Neuronal stem cell (in vitro differentiated cells): ENCODE measurements at regions not wholly inside any gene's neighbourhood (a gene's known extent, or its start where the extent isn't known, plus 50 kb on each side); places are given as distances from the start of the nearest gene placed in this dataset.

Experiments used
- DNase-seq: peaks from one replicate; pipeline ENCODE4 v3.0.0-alpha.2; 2013; ENCODE audit warnings: low spot score
- H2AFZ ChIP-seq: one replicate; pipeline ENCODE4 v1.6.1; 2013; ENCODE audit warnings: mild to moderate bottlenecking, low read length, inconsistent platforms
- H2AK5ac ChIP-seq: 2 replicates; pipeline ENCODE4 v1.6.1; 2013; ENCODE audit warnings: low read depth, mild to moderate bottlenecking, inconsistent platforms, low read length, moderate library complexity, mixed read lengths
- H2BK120ac ChIP-seq: 2 replicates; pipeline ENCODE4 v1.6.1; 2013; ENCODE audit warnings: low read depth, mild to moderate bottlenecking, inconsistent platforms, low read length, moderate library complexity, mixed read lengths
- H2BK12ac ChIP-seq: one replicate; pipeline ENCODE4 v1.6.1; 2013; ENCODE audit warnings: low read length, inconsistent platforms
- H2BK15ac ChIP-seq: 2 replicates; pipeline ENCODE4 v1.6.1; 2013; ENCODE audit warnings: mild to moderate bottlenecking, low read length, inconsistent platforms, mixed read lengths
- H2BK5ac ChIP-seq: one replicate; pipeline ENCODE4 v1.6.1; 2013; ENCODE audit warnings: inconsistent platforms, mild to moderate bottlenecking, low read length, moderate library complexity
- H3K14ac ChIP-seq: one replicate; pipeline ENCODE4 v1.6.1; 2013; ENCODE audit warnings: low read length, inconsistent platforms
- H3K18ac ChIP-seq: 2 replicates; pipeline ENCODE4 v1.6.1; 2013; ENCODE audit warnings: low read length, inconsistent platforms
- H3K23ac ChIP-seq: 2 replicates; pipeline ENCODE4 v1.6.1; 2013; ENCODE audit warnings: low read depth, mild to moderate bottlenecking, mixed read lengths, low read length, inconsistent platforms; ENCODE audit not compliant: poor library complexity
- H3K27ac ChIP-seq: replicated peaks from 3 replicates; pipeline ENCODE4 v1.5.1; 2013; ENCODE audit warnings: low read length, inconsistent platforms
- H3K27me3 ChIP-seq, 3 experiments: 2 replicates each; pipeline ENCODE4 v1.6.1; 2013; ENCODE audit warnings: low read length in 3 of 3, mild to moderate bottlenecking in 2 of 3, inconsistent platforms in 1 of 3, low read depth in 1 of 3, mixed read lengths in 1 of 3, moderate library complexity in 1 of 3; ENCODE audit not compliant: control insufficient read depth in 3 of 3, insufficient read depth in 3 of 3
- H3K36me3 ChIP-seq, 2 donors: replicated peaks in 1 of 2; 2 replicates each; pipeline ENCODE4 v1.6.1; 2013; ENCODE audit warnings: low read length in 2 of 2; ENCODE audit not compliant: control insufficient read depth in 2 of 2, insufficient read depth in 2 of 2
- H3K4ac ChIP-seq: 2 replicates; pipeline ENCODE4 v1.6.1; 2013; ENCODE audit warnings: inconsistent platforms, mild to moderate bottlenecking, low read length, moderate library complexity
- H3K4me1 ChIP-seq, 2 donors: 1 replicate in 1 of 2; 2 replicates in 1 of 2; pipeline ENCODE4 v1.6.1; 2013; ENCODE audit warnings: low read length in 2 of 2, low read depth in 1 of 2; ENCODE audit not compliant: control insufficient read depth in 2 of 2, insufficient read depth in 1 of 2
- H3K4me2 ChIP-seq: one replicate; pipeline ENCODE4 v1.6.1; 2013; ENCODE audit warnings: mild to moderate bottlenecking, low read length, inconsistent platforms; ENCODE audit not compliant: insufficient read depth, poor library complexity, severe bottlenecking
- H3K4me3 ChIP-seq, 2 donors: 2 replicates each; pipeline ENCODE4 v1.5.1; 2013; ENCODE audit warnings: low read length in 2 of 2, mild to moderate bottlenecking in 2 of 2, inconsistent platforms in 1 of 2, moderate library complexity in 1 of 2
- H3K79me1 ChIP-seq: one replicate; pipeline ENCODE4 v1.6.1; 2013; ENCODE audit warnings: low read depth, mild to moderate bottlenecking, inconsistent platforms, low read length, moderate library complexity
- H3K9ac ChIP-seq: one replicate; pipeline ENCODE4 v1.6.1; 2013; ENCODE audit warnings: mild to moderate bottlenecking, low read depth, low read length, inconsistent platforms; ENCODE audit not compliant: poor library complexity
- H3K9me3 ChIP-seq, 2 donors: replicated peaks in 1 of 2; 2 replicates each; pipeline versions ENCODE3 to v1.6.1; 2013; ENCODE audit warnings: low read length in 2 of 2, mild to moderate bottlenecking in 2 of 2, inconsistent platforms in 1 of 2, low read depth in 1 of 2, mixed read lengths in 1 of 2, moderate library complexity in 1 of 2; ENCODE audit not compliant: control insufficient read depth in 2 of 2, insufficient read depth in 1 of 2
- H4K8ac ChIP-seq: one replicate; pipeline ENCODE4 v1.6.1; 2013; ENCODE audit warnings: low read depth, mild to moderate bottlenecking, inconsistent platforms, low read length, moderate library complexity
- H4K91ac ChIP-seq: one replicate; pipeline ENCODE4 v1.6.1; 2013; ENCODE audit warnings: low read length, low read depth, mild to moderate bottlenecking, inconsistent platforms; ENCODE audit not compliant: poor library complexity
- WGBS, 2 donors: extraction: QIAGEN DNeasy Blood & Tissue Kit; methylation state at CpG; one replicate each; pipeline ENCODE4 v1.1.7; 2013; ENCODE audit warnings: missing lambda C conversion rate in 2 of 2, mixed read lengths in 1 of 2; ENCODE audit not compliant: insufficient read length in 2 of 2, insufficient replicate concordance in 1 of 2; ENCODE audit errors: extremely low coverage in 2 of 2; 5-methylcytosine and 5-hydroxymethylcytosine counted together

GRCh38 chr6:153367021-153367420, 235.9 kb upstream of the RGS17 start:
- Histone ChIP-seq H3K23ac (no peak overlapping the region), H3K36me3 (no peaks in the 10 kb centered on the region), H3K4me1 (no peaks in the 10 kb centered on the region), H3K79me1 (no peaks in the 10 kb centered on the region), H3K14ac (no peak overlapping the region), H3K9ac (no peak overlapping the region), H3K27ac (no peak overlapping the region), H3K4ac (no peak overlapping the region), H2AK5ac (no peak overlapping the region), H2BK120ac (no peak overlapping the region), H4K8ac (no peak overlapping the region), H2BK5ac (no peak overlapping the region), H2AFZ (no peak overlapping the region), H4K91ac (no peak overlapping the region), H3K4me2 (no peak overlapping the region), H2BK12ac (no peak overlapping the region), H3K4me3 (no peak overlapping the region), H2BK15ac (no peak overlapping the region), H3K9me3 (no peaks in the 10 kb centered on the region), H3K27me3 (no peaks in the 10 kb centered on the region), H3K18ac (no peak overlapping the region)
- WGBS, 2 donors, result no CpG with 5 or more reads among the region's 6 CpGs
- no peak for DNase-seq

- Histone ChIP-seq H3K4ac (no peak overlapping the region), H3K27me3 (no peaks in the 10 kb centered on the region), H2BK15ac (no peak overlapping the region), H3K9me3 (peaks cover 0 to 2% of the 10 kb centered on the region in 2 donors), H2AFZ (no peak overlapping the region), H2AK5ac (no peak overlapping the region), H3K4me2 (no peak overlapping the region), H3K4me3 (no peak overlapping the region), H3K14ac (no peak overlapping the region), H2BK5ac (no peak overlapping the region), H3K9ac (no peak overlapping the region), H4K8ac (no peak overlapping the region), H3K36me3 (no peaks in the 10 kb centered on the region), H4K91ac (no peak overlapping the region), H3K79me1 (no peaks in the 10 kb centered on the region), H2BK12ac (no peak overlapping the region), H2BK120ac (no peak overlapping the region), H3K4me1 (no peaks in the 10 kb centered on the region), H3K18ac (no peak overlapping the region), H3K27ac (no peak overlapping the region), H3K23ac (no peak overlapping the region)
- DNase-seq, result no peak
- WGBS, 2 donors, result no CpG with 5 or more reads among the region's 6 CpGs
Observed at GRCh38 chr6:153357391-153357790, 226.3 kb upstream of the RGS17 start.

- H3K9ac ChIP-seq, result no peak overlapping the region
- H3K79me1 ChIP-seq, result no peaks in the 10 kb centered on the region
- no peaks in the 10 kb centered on the region for H3K36me3 ChIP-seq
- H2BK15ac ChIP-seq, result no peak overlapping the region
- no peak overlapping the region for H3K23ac ChIP-seq
- H3K4me1 ChIP-seq, result no peaks in the 10 kb centered on the region
- H4K8ac ChIP-seq, result no peak overlapping the region
- no peak overlapping the region for H2BK120ac ChIP-seq
- H3K27ac ChIP-seq, result no peak overlapping the region
- H3K14ac ChIP-seq, result no peak overlapping the region
- no peak overlapping the region for H2BK5ac ChIP-seq
- no peak overlapping the region for H3K4ac ChIP-seq
- no peak overlapping the region for H4K91ac ChIP-seq
- no CpG with 5 or more reads among the region's 2 CpGs for WGBS, 2 donors
- H2AFZ ChIP-seq, result no peak overlapping the region
- DNase-seq, result no peak
- H3K4me3 ChIP-seq, result no peak overlapping the region
- no peak overlapping the region for H3K4me2 ChIP-seq
- no peak overlapping the region for H3K18ac ChIP-seq
- no peak overlapping the region for H2AK5ac ChIP-seq
- no peaks in the 10 kb centered on the region for H3K27me3 ChIP-seq
- no peaks in the 10 kb centered on the region for H3K9me3 ChIP-seq
- no peak overlapping the region for H2BK12ac ChIP-seq
Observed at GRCh38 chr6:153340568-153340967, 209.5 kb upstream of the RGS17 start.

GRCh38 chr6:153334121-153334520, 203.0 kb upstream of the RGS17 start:
- peaks cover 0 to 4% of the 10 kb centered on the region in 2 donors for H3K9me3 ChIP-seq
- no peak for DNase-seq

More at GRCh38 chr6:153334121-153334520, 203.0 kb upstream of the RGS17 start:
- Histone ChIP-seq H2BK12ac (no peak overlapping the region), H3K4me1 (no peaks in the 10 kb centered on the region), H3K9ac (no peak overlapping the region), H2BK15ac (no peak overlapping the region), H3K4me3 (no peak overlapping the region), H4K91ac (no peak overlapping the region), H3K14ac (no peak overlapping the region), H3K36me3 (no peaks in the 10 kb centered on the region), H2BK120ac (no peak overlapping the region), H3K4ac (no peak overlapping the region), H2BK5ac (no peak overlapping the region), H3K23ac (no peak overlapping the region), H3K4me2 (no peak overlapping the region), H3K18ac (no peak overlapping the region), H3K27me3 (no peaks in the 10 kb centered on the region), H2AK5ac (no peak overlapping the region), H4K8ac (no peak overlapping the region), H2AFZ (no peak overlapping the region), H3K79me1 (no peaks in the 10 kb centered on the region), H3K27ac (no peak overlapping the region)
